ENCODE measurements at regions not wholly inside any gene's neighbourhood (a gene's known extent, or its start where the extent isn't known, plus 50 kb on each side); places are given as distances from the start of the nearest gene placed in this dataset.

DNA sequence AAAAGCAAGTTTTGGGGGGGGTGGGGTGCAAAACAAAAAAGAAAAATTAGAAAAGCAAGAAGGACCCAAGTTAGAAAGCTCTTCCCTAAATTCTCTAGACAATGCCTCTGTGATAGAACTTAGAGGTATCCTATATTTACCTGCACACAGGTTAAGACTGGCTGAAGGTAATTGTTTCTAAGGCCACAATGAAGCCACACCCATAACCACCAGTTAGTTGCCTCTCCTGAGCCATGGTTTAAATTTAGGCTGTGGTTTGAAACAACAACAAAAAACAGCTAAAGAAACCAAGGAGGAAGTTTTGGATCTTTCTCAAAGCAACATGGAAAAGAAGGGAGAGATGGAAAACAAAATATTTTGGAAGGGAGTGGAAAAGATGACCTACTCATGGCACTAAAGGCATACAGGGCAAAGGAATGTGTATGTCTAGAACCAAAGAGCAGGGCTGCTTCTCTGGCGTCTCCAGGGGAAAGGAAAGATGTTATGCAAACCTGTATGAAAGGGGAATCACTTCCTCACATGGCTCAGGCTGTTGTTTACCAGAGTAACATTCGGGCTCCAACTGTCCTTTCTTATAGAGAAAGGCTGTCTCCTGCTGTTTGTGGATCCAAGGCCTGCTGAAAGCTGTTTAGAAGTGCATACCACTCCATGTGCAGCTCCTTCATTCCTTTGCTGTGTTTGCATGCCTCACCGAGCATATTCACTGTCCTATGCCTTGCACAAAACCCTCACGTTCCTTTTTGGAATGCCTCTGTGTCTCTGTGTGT, 408.9 kb upstream of the MPDZ start:
- TF ChIP-seq, protein P1, sequence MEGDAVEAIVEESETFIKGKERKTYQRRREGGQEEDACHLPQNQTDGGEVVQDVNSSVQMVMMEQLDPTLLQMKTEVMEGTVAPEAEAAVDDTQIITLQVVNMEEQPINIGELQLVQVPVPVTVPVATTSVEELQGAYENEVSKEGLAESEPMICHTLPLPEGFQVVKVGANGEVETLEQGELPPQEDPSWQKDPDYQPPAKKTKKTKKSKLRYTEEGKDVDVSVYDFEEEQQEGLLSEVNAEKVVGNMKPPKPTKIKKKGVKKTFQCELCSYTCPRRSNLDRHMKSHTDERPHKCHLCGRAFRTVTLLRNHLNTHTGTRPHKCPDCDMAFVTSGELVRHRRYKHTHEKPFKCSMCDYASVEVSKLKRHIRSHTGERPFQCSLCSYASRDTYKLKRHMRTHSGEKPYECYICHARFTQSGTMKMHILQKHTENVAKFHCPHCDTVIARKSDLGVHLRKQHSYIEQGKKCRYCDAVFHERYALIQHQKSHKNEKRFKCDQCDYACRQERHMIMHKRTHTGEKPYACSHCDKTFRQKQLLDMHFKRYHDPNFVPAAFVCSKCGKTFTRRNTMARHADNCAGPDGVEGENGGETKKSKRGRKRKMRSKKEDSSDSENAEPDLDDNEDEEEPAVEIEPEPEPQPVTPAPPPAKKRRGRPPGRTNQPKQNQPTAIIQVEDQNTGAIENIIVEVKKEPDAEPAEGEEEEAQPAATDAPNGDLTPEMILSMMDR (IDR thresholded peaks at IDR 0.05; ENCODE audit: low read length): no peak
- TF ChIP-seq EZH2 (IDR thresholded peaks at IDR 0.05; ENCODE audit: borderline replicate concordance, low read length): no peak
